Dermis microvascular lymphatic vessel endothelial cell (primary cell): ENCODE measurements at regions not wholly inside any gene's neighbourhood (a gene's known extent, or its start where the extent isn't known, plus 50 kb on each side); places are given as distances from the start of the nearest gene placed in this dataset.

Source experiments
- DNase-seq, 2 donors: peaks; one replicate each; pipeline versions ENCODE4 v3.0.0 to v3.0.0-alpha.2; 2010; ENCODE audit warnings: low read depth in 2 of 2

DNA sequence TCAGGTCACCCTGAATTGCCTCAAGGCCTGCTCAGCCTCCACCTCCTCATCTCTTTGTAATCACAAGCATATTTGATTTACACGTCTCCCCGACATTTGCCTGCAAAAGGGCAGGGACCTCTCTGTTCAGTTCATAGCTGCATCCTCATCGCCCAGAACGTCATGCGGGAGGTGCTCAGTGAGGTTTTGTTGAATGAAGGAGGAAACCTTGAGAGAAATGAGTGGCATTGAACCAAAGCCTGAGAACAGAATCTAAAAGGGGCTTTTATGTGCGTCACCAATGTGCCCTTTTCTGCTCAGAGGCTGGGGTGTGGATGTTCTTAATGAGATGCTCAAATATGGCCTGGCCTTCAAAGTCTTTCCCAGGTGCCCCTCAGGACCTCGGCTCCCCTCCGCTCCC lies 50.0 kb upstream of the LHX5 start:
- no peak for DNase-seq
